ENCODE measurements at regions not wholly inside any gene's neighbourhood (a gene's known extent, or its start where the extent isn't known, plus 50 kb on each side); places are given as distances from the start of the nearest gene placed in this dataset.

DNA sequence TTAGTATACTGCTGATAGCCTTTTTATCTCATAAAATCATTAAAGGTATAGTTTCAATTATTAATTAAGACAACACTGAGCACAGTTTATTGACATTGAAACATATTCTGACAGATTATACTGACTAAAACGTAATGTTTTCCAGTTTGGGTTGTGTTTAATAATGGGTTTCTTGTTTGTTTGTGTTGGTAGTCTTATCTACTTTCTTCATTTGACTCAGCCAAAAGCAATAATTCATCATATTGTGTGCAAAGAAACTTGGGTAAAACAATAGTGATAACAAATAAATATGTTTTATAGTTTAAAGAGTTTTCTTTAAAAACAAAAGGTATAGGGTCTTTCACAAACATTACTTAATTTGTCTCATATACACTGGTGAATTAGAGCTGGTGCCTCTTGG lies 629.2 kb upstream of the AGTR1 start:
- TF ChIP-seq, protein P1, sequence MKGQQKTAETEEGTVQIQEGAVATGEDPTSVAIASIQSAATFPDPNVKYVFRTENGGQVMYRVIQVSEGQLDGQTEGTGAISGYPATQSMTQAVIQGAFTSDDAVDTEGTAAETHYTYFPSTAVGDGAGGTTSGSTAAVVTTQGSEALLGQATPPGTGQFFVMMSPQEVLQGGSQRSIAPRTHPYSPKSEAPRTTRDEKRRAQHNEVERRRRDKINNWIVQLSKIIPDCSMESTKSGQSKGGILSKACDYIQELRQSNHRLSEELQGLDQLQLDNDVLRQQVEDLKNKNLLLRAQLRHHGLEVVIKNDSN (IDR thresholded peaks at IDR 0.05), result no peak
- TF ChIP-seq, protein P2, sequence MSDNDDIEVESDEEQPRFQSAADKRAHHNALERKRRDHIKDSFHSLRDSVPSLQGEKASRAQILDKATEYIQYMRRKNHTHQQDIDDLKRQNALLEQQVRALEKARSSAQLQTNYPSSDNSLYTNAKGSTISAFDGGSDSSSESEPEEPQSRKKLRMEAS (IDR thresholded peaks at IDR 0.05), result no peak
- no peak for TF ChIP-seq TEAD4 (IDR thresholded peaks at IDR 0.05)
- TF ChIP-seq EP300 (IDR thresholded peaks at IDR 0.05; ENCODE audit: borderline replicate concordance), result no peak
- TF ChIP-seq, protein P3, sequence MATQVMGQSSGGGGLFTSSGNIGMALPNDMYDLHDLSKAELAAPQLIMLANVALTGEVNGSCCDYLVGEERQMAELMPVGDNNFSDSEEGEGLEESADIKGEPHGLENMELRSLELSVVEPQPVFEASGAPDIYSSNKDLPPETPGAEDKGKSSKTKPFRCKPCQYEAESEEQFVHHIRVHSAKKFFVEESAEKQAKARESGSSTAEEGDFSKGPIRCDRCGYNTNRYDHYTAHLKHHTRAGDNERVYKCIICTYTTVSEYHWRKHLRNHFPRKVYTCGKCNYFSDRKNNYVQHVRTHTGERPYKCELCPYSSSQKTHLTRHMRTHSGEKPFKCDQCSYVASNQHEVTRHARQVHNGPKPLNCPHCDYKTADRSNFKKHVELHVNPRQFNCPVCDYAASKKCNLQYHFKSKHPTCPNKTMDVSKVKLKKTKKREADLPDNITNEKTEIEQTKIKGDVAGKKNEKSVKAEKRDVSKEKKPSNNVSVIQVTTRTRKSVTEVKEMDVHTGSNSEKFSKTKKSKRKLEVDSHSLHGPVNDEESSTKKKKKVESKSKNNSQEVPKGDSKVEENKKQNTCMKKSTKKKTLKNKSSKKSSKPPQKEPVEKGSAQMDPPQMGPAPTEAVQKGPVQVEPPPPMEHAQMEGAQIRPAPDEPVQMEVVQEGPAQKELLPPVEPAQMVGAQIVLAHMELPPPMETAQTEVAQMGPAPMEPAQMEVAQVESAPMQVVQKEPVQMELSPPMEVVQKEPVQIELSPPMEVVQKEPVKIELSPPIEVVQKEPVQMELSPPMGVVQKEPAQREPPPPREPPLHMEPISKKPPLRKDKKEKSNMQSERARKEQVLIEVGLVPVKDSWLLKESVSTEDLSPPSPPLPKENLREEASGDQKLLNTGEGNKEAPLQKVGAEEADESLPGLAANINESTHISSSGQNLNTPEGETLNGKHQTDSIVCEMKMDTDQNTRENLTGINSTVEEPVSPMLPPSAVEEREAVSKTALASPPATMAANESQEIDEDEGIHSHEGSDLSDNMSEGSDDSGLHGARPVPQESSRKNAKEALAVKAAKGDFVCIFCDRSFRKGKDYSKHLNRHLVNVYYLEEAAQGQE (IDR thresholded peaks at IDR 0.05; ENCODE audit: low read depth), result no peak
- no peak for TF ChIP-seq CEBPB (IDR thresholded peaks at IDR 0.05)
- TF ChIP-seq TAF1 (IDR thresholded peaks at IDR 0.05; ENCODE audit: low read depth), result no peak
- no peak for TF ChIP-seq TCF12 (IDR thresholded peaks at IDR 0.05; ENCODE audit: low read depth)
